GM23248 (cell line): ENCODE measurements at regions not wholly inside any gene's neighbourhood (a gene's known extent, or its start where the extent isn't known, plus 50 kb on each side); places are given as distances from the start of the nearest gene placed in this dataset.
A peak's percentile ranks its signal among the peaks of the same experiment; 100 is the strongest.
"Not testable (repeated sequence)": the region's sequence is repeated elsewhere in the genome, so short reads cannot be mapped to it uniquely, and the experiment has no call there.

Source experiments
- DNase-seq: peaks from one replicate; pipeline ENCODE4 v3.0.0-alpha.2; 2015
- H2AFZ ChIP-seq: fragments of 200-600 bp; sonication (generic); 2 replicates; pipeline ENCODE4 v1.6.1; 2016; ENCODE audit warnings: antibody characterized with exemption
- H3F3A ChIP-seq: fragments of 200-600 bp; sonication (generic); 2 replicates; pipeline ENCODE4 v1.6.1; 2016; ENCODE audit warnings: mild to moderate bottlenecking, antibody characterized with exemption, mixed run types; ENCODE audit not compliant: insufficient read depth
- H3K27ac ChIP-seq: fragments of 200-600 bp; sonication (generic); 2 replicates; pipeline ENCODE4 v1.5.1; 2016; ENCODE audit warnings: mild to moderate bottlenecking
- H3K27me3 ChIP-seq: fragments of 200-600 bp; sonication (generic); replicated peaks from 2 replicates; pipeline ENCODE4 v1.6.1; 2016; ENCODE audit warnings: mild to moderate bottlenecking; ENCODE audit not compliant: insufficient read depth
- H3K36me3 ChIP-seq: fragments of 200-600 bp; sonication (generic); 2 replicates; pipeline ENCODE4 v1.6.1; 2016; ENCODE audit warnings: low read depth, mild to moderate bottlenecking
- H3K4me1 ChIP-seq: fragments of 200-600 bp; sonication (generic); 2 replicates; pipeline ENCODE4 v1.6.1; 2016; ENCODE audit warnings: mild to moderate bottlenecking; ENCODE audit not compliant: insufficient read depth
- H3K4me2 ChIP-seq: fragments of 200-600 bp; sonication (generic); one replicate; pipeline ENCODE4 v1.6.1; 2016; ENCODE audit warnings: mild to moderate bottlenecking; ENCODE audit not compliant: unreplicated experiment
- H3K4me3 ChIP-seq: fragments of 200-600 bp; sonication (generic); 2 replicates; pipeline ENCODE4 v1.5.1; 2016; ENCODE audit warnings: mild to moderate bottlenecking
- H3K79me2 ChIP-seq: fragments of 200-600 bp; sonication (generic); 2 replicates; pipeline ENCODE4 v1.6.1; 2016; ENCODE audit warnings: mild to moderate bottlenecking; ENCODE audit not compliant: insufficient read depth
- H3K9ac ChIP-seq: fragments of 200-600 bp; sonication (generic); 2 replicates; pipeline ENCODE4 v1.6.1; 2016; ENCODE audit warnings: mild to moderate bottlenecking
- H3K9me2 ChIP-seq: fragments of 200-600 bp; sonication (generic); 2 replicates; pipeline ENCODE4 v1.6.1; 2016; ENCODE audit warnings: mixed run types, mild to moderate bottlenecking, moderate library complexity; ENCODE audit not compliant: insufficient read depth
- H3K9me3 ChIP-seq: fragments of 200-600 bp; sonication (generic); one replicate; pipeline ENCODE4 v1.6.1; 2017; ENCODE audit warnings: low read depth
- H4K20me1 ChIP-seq: fragments of 200-600 bp; sonication (generic); 2 replicates; pipeline ENCODE4 v1.6.0; 2016; ENCODE audit not compliant: insufficient read depth
- EZH2 ChIP-seq: fragments of 200-600 bp; sonication (generic); IDR thresholded peaks from 2 replicates; pipeline ENCODE4 v1.6.1; 2018; ENCODE audit warnings: antibody characterized with exemption, mild to moderate bottlenecking; ENCODE audit not compliant: insufficient read depth, poor library complexity, severe bottlenecking
- EZH2phosphoT487 ChIP-seq: fragments of 200-600 bp; sonication (generic); IDR thresholded peaks from 2 replicates; pipeline ENCODE4 v1.6.1; 2018; ENCODE audit warnings: antibody characterized with exemption, moderate library complexity, mild to moderate bottlenecking, low read depth; ENCODE audit not compliant: insufficient read depth
- WGBS, 2 experiments: methylation state at CpG; one replicate each; pipeline ENCODE4 v1.1.6; 2015 to 2017; ENCODE audit warnings: low lambda C conversion rate in 2 of 2, low coverage in 1 of 2; ENCODE audit errors: missing lambda C conversion rate in 2 of 2; 5-methylcytosine and 5-hydroxymethylcytosine counted together
- in situ Hi-C: fragments of 300-500 bp; cut with MboI; formaldehyde crosslinking; loops from 2 replicates; pipeline ENCODE4 v1.15.0; 2020

DNA sequence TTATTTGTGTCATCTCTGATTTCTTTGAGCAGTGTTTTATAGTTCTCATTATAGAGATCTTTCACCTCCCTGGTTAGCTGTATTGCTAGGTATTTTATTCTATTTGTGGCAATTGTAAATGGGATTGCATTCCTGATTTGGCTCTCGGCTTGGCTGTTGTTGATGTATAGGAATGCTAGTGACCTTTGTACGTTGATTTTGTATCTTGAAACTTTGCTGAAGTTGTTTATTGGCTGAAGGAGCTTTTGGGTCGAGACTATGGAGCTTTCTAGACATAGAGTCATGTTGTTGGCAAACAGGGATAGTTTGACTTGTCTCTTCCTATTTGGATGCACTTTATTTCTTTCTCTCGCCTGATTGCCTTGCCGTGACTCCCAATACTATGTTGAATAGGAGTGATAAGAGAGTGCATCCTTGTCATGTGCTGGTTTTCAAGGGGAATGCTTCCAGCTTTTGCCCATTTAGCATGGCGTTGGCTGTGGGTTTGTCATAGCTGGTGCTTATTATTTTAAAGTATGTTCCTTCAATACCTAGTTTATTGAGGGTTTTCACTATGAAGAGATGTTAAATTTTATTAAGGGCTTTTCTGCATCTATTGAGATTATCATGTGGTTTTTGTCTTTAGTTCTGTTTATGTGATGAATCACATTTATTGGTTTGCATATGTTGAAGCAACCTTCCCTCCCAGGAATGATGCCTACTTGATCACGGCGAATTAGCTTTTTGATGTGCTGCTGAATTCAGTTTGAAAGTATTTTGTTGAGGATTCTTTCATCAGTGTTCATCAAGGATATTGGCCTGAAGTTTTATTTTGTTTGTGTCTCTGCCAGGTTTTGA, 72.7 kb upstream of the BOD1L1 start:
- H3F3A ChIP-seq, result peaks cover 21% of the 10 kb centered on the region
- 24 to 27% methylated on average over 8 of the region's 8 CpGs for WGBS, 2 experiments
- no peaks in the 10 kb centered on the region for H3K36me3 ChIP-seq
- H3K9me2 ChIP-seq, result no peaks in the 10 kb centered on the region
- H3K9ac ChIP-seq, result no peak overlapping the region
- H3K4me3 ChIP-seq, result no peak overlapping the region
- TF ChIP-seq EZH2 (no peak), EZH2phosphoT487 (0 out of 2 replicates have a peak, but pooled peaks have one; percentile 73)
- peak overlapping the region; percentile 67 for H3K27ac ChIP-seq
- peaks cover 36% of the 10 kb centered on the region for H3K4me1 ChIP-seq
- in situ Hi-C loops, result no loop called here
- peak; percentile 80 for DNase-seq
- no peak overlapping the region for H2AFZ ChIP-seq
- no peaks in the 10 kb centered on the region for H3K9me3 ChIP-seq
- H3K4me2 ChIP-seq, result peak overlapping the region; percentile 60
- no peaks in the 10 kb centered on the region for H4K20me1 ChIP-seq
- H3K79me2 ChIP-seq, result no peaks in the 10 kb centered on the region
- no peaks in the 10 kb centered on the region for H3K27me3 ChIP-seq

DNA sequence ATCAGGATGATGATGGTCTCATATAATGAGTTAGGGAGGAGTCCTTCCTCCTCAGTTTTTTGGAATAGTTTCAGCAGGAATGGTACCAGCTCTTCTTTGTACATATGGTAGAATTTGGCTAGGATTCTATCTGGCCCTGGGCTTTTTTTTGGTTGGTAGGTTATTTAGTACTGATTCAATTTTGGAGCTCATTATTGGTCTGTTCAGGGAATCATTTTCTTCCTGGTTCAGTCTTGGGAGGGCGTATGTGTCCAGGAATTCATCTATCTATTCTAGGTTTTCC, 73.3 kb upstream of the BOD1L1 start:
- WGBS, 2 experiments, result 60 to 63% methylated on average over 1 of the region's 1 CpG
- H3K4me3 ChIP-seq, H2AFZ ChIP-seq, H4K20me1 ChIP-seq, H3K9ac ChIP-seq, H3K79me2 ChIP-seq, H3K9me2 ChIP-seq, H3K9me3 ChIP-seq, H3K36me3 ChIP-seq, DNase-seq, H3K27me3 ChIP-seq, in situ Hi-C loops: not testable (repeated sequence)
- Histone ChIP-seq H3K4me1 (peaks cover 36% of the 10 kb centered on the region), H3K4me2 (peak overlapping the region; percentile 60), H3F3A (peaks cover 21% of the 10 kb centered on the region), H3K27ac (peak overlapping the region; percentile 67)

DNA sequence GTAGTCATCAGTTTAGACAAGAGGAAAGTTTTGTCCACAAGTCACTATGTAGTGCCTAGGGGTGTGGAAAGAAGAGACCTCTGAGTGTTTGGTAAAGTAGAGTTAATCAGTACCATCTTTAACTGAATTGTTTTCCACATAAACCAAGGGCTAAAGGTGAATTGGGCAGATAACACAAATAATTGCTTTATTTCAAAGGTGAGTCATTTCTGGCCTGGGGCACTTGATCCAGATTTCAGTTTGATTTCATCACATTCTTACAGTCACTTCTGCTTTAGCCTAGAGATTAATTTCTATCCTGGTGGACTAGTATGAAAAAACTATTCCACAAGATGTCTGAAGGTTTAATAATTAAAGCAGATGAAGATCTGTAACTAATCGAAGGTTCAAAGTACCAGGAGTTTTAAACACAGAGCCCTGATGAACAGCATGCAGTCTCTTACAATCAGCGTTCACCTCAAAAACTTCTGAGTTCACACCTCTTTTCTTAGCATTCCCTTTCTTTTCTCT, 74.5 kb upstream of the BOD1L1 start:
- Histone ChIP-seq H4K20me1 (no peaks in the 10 kb centered on the region), H3K27me3 (no peaks in the 10 kb centered on the region), H2AFZ (no peak overlapping the region), H3K9ac (0 out of 2 replicates have a peak overlapping the region, but pooled peaks have one; percentile 4), H3K36me3 (no peaks in the 10 kb centered on the region), H3K4me1 (peaks cover 36% of the 10 kb centered on the region), H3K27ac (peak overlapping the region; percentile 67), H3K9me2 (no peaks in the 10 kb centered on the region), H3F3A (peaks cover 21% of the 10 kb centered on the region), H3K79me2 (no peaks in the 10 kb centered on the region), H3K4me2 (peak overlapping the region; percentile 30), H3K4me3 (no peak overlapping the region), H3K9me3 (no peaks in the 10 kb centered on the region)
- TF ChIP-seq EZH2, result no peak
- in situ Hi-C loops, result no loop called here
- WGBS, 2 experiments, result 13 to 19% methylated on average over 2 of the region's 2 CpGs
- DNase-seq, result peak; percentile 79

DNA sequence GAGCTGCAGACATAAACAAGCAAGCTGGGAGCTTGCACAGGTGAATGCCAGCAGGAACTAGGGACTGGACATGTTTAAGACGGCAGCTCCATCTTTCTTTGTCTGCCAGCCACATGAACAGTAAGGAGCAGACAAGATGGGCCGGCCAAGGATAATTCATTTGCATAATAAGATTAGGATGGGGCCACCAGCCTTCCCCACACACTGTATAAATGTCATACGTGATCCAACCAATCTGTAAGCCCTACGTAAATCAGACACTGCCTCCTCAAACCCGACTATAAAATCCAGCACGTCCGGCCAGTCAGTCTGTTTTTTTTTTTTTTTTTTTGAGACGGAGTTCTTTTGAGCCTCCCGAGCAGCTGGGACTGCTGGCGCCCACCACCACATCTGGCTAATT, 75.6 kb upstream of the BOD1L1 start:
- TF ChIP-seq EZH2phosphoT487 (no peak), EZH2 (no peak)
- no peak for DNase-seq
- H3K27ac ChIP-seq, result no peak overlapping the region

More for the DNA sequence above, 75.6 kb upstream of the BOD1L1 start:
- H3K9me3 ChIP-seq, result no peaks in the 10 kb centered on the region
- no peak overlapping the region for H3K9ac ChIP-seq
- H3K4me3 ChIP-seq, result no peak overlapping the region
- no peak overlapping the region for H2AFZ ChIP-seq
- no peaks in the 10 kb centered on the region for H3K36me3 ChIP-seq
- in situ Hi-C loops, result no loop called here
- H3K27me3 ChIP-seq, result no peaks in the 10 kb centered on the region
- 67 to 75% methylated on average over 8 to 10 of the region's 10 CpGs for WGBS, 2 experiments
- peaks cover 36% of the 10 kb centered on the region for H3K4me1 ChIP-seq
- no peak overlapping the region for H3K4me2 ChIP-seq
- H3K79me2 ChIP-seq, result no peaks in the 10 kb centered on the region
- H3F3A ChIP-seq, result peaks cover 21% of the 10 kb centered on the region
- no peaks in the 10 kb centered on the region for H3K9me2 ChIP-seq
- no peaks in the 10 kb centered on the region for H4K20me1 ChIP-seq
